ENCODE measurements at regions not wholly inside any gene's neighbourhood (a gene's known extent, or its start where the extent isn't known, plus 50 kb on each side); places are given as distances from the start of the nearest gene placed in this dataset.

DNA sequence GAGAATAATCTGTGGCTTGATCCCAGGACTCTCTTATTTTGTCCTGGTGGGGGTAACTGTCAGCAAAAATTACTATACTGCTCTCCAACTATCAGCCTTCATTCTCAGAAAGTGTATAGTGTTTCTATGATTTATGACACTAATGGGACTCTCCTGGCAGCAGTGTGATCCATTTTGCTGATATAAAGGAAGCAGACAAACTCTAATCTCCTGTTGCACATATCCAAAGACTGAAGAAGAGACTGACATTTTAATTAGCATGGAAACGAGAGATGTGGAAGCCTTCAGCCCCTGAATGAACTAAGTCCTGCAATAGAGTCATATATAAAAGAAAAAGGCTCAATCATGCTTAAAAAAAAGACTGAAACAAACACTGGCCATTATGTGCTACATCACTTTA, 127.8 kb upstream of the SSTR1 start:
- H3K9me2 ChIP-seq (replicated peaks; ENCODE audit: low read depth, low read length), result no peaks in the 10 kb centered on the region
- no peak overlapping the region for H3K4me3 ChIP-seq (ENCODE audit: low read length, poor library complexity, severe bottlenecking)
- no peaks in the 10 kb centered on the region for H3K36me3 ChIP-seq (ENCODE audit: insufficient read depth, low read length)
- H3F3A ChIP-seq (ENCODE audit: low read depth), result peaks cover 8% of the 10 kb centered on the region; the same call in 1 of the 2 replicates
- no peaks in the 10 kb centered on the region for H3K79me2 ChIP-seq (ENCODE audit: insufficient read depth, low read length)
- H3K9ac ChIP-seq (ENCODE audit: low read depth, low read length, poor library complexity, severe bottlenecking), result peak overlapping the region; percentile 64
- TF ChIP-seq, protein P1, sequence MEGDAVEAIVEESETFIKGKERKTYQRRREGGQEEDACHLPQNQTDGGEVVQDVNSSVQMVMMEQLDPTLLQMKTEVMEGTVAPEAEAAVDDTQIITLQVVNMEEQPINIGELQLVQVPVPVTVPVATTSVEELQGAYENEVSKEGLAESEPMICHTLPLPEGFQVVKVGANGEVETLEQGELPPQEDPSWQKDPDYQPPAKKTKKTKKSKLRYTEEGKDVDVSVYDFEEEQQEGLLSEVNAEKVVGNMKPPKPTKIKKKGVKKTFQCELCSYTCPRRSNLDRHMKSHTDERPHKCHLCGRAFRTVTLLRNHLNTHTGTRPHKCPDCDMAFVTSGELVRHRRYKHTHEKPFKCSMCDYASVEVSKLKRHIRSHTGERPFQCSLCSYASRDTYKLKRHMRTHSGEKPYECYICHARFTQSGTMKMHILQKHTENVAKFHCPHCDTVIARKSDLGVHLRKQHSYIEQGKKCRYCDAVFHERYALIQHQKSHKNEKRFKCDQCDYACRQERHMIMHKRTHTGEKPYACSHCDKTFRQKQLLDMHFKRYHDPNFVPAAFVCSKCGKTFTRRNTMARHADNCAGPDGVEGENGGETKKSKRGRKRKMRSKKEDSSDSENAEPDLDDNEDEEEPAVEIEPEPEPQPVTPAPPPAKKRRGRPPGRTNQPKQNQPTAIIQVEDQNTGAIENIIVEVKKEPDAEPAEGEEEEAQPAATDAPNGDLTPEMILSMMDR (conservative IDR thresholded peaks at IDR 0.05; ENCODE audit: low read length), result no peak
- TF ChIP-seq EZH2phosphoT487 (IDR thresholded peaks at IDR 0.05; ENCODE audit: borderline replicate concordance), result no peak
- no peaks in the 10 kb centered on the region for H4K20me1 ChIP-seq (ENCODE audit: insufficient read depth, low read length, poor library complexity, severe bottlenecking)
- no peaks in the 10 kb centered on the region for H3K27me3 ChIP-seq (ENCODE audit: insufficient read depth, low read length, poor library complexity, severe bottlenecking)
- H3K4me1 ChIP-seq (ENCODE audit: insufficient read depth, low read length, poor library complexity, severe bottlenecking), result peaks cover 68% of the 10 kb centered on the region
- H2AFZ ChIP-seq (ENCODE audit: low read length), result peak overlapping the region; percentile 64; the same call in 1 of the 2 replicates
- peak overlapping the region; percentile 65 for H3K4me2 ChIP-seq (ENCODE audit: low read depth, low read length, poor library complexity, severe bottlenecking)
- H3K9me3 ChIP-seq (ENCODE audit: insufficient read depth, low read depth, low read length), result no peaks in the 10 kb centered on the region

DNA sequence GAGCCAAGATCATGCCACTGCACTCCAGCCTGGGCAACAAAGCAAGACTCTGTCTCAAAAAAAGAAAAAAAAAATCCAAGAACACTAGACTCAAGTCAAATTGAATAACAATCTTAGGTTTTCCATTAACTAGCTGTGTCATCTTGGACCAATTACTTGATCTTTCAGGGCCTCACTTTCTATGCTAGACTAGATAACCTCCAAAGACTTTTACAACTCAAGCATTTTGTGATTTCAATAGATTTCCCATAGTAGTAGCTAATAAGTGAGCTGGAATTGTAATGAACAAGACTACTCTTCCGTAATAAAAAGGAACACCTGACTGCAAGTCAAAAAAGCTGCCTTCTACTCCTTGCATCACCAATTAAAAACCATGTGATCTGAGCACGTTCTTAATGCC, 127.0 kb upstream of the SSTR1 start:
- Histone ChIP-seq H3K9me3 (ENCODE audit: insufficient read depth, low read depth, low read length) (no peaks in the 10 kb centered on the region), H3K36me3 (ENCODE audit: insufficient read depth, low read length) (no peaks in the 10 kb centered on the region), H2AFZ (ENCODE audit: low read length) (peak overlapping the region; percentile 53; the same call in 1 of the 2 replicates), H4K20me1 (ENCODE audit: insufficient read depth, low read length, poor library complexity, severe bottlenecking) (no peaks in the 10 kb centered on the region), H3K9ac (ENCODE audit: low read depth, low read length, poor library complexity, severe bottlenecking) (no peak overlapping the region), H3K4me3 (ENCODE audit: low read length, poor library complexity, severe bottlenecking) (no peak overlapping the region), H3F3A (ENCODE audit: low read depth) (0 out of 2 replicates have a peak, but pooled peaks cover 5% of the 10 kb centered on the region), H3K79me2 (ENCODE audit: insufficient read depth, low read length) (no peaks in the 10 kb centered on the region), H3K27me3 (ENCODE audit: insufficient read depth, low read length, poor library complexity, severe bottlenecking) (no peaks in the 10 kb centered on the region), H3K4me1 (ENCODE audit: insufficient read depth, low read length, poor library complexity, severe bottlenecking) (peaks cover 64% of the 10 kb centered on the region), H3K4me2 (ENCODE audit: low read depth, low read length, poor library complexity, severe bottlenecking) (no peak overlapping the region), H3K9me2 (replicated peaks; ENCODE audit: low read depth, low read length) (no peaks in the 10 kb centered on the region)
- TF ChIP-seq, protein P1 (conservative IDR thresholded peaks at IDR 0.05; ENCODE audit: low read length), result no peak
- no peak for TF ChIP-seq EZH2phosphoT487 (IDR thresholded peaks at IDR 0.05; ENCODE audit: borderline replicate concordance)

DNA sequence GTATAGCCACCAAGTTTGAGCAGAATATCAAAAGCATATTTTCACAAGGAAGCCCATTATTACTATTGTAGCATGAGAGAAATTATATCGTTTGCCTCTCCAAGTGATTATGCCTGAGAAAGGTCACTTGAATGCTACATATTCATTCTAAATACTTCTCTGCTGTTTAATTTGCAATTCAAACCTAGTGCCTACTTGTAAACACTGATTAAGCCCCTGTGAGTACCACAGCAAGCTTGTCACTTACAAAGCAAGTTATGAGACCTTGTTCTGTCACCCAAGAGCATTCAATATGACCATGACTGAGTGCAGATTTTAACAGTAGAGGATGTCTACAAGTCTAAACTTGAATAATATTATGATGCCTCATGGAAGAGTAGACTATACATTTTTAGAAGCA, 124.7 kb upstream of the SSTR1 start:
- Histone ChIP-seq H3K4me2 (ENCODE audit: low read depth, low read length, poor library complexity, severe bottlenecking) (no peak overlapping the region), H3K4me3 (ENCODE audit: low read length, poor library complexity, severe bottlenecking) (no peak overlapping the region), H3K9me3 (ENCODE audit: insufficient read depth, low read depth, low read length) (no peaks in the 10 kb centered on the region), H2AFZ (ENCODE audit: low read length) (0 out of 2 replicates have a peak overlapping the region, but pooled peaks have one; percentile 44), H3K4me1 (ENCODE audit: insufficient read depth, low read length, poor library complexity, severe bottlenecking) (peaks cover 57% of the 10 kb centered on the region), H3K27me3 (ENCODE audit: insufficient read depth, low read length, poor library complexity, severe bottlenecking) (no peaks in the 10 kb centered on the region), H3K36me3 (ENCODE audit: insufficient read depth, low read length) (no peaks in the 10 kb centered on the region), H3F3A (ENCODE audit: low read depth) (0 out of 2 replicates have a peak, but pooled peaks cover 5% of the 10 kb centered on the region), H3K9me2 (replicated peaks; ENCODE audit: low read depth, low read length) (no peaks in the 10 kb centered on the region), H3K9ac (ENCODE audit: low read depth, low read length, poor library complexity, severe bottlenecking) (peak overlapping the region; percentile 48), H4K20me1 (ENCODE audit: insufficient read depth, low read length, poor library complexity, severe bottlenecking) (no peaks in the 10 kb centered on the region), H3K79me2 (ENCODE audit: insufficient read depth, low read length) (no peaks in the 10 kb centered on the region)
- TF ChIP-seq EZH2phosphoT487 (IDR thresholded peaks at IDR 0.05; ENCODE audit: borderline replicate concordance), result no peak
- TF ChIP-seq, protein P1 (conservative IDR thresholded peaks at IDR 0.05; ENCODE audit: low read length), result no peak

Data from Loucy (cell line).